LNCaP clone FGC (cell line): ENCODE measurements at regions not wholly inside any gene's neighbourhood (a gene's known extent, or its start where the extent isn't known, plus 50 kb on each side); places are given as distances from the start of the nearest gene placed in this dataset.

Experiments used
- DNase-seq: peaks from one replicate; pipeline ENCODE4 v3.0.0-alpha.2; 2011; ENCODE audit warnings: low read depth
- H3K4me3 ChIP-seq: 2 replicates; pipeline ENCODE4 v1.5.1; 2011; ENCODE audit warnings: mild to moderate bottlenecking, low read depth, low read length, control low read depth
- TF ChIP-seq, protein P1 (sequence below): IDR thresholded peaks from 2 replicates; pipeline ENCODE4 v1.5.1; 2012; ENCODE audit warnings: mild to moderate bottlenecking; ENCODE audit not compliant: control insufficient read depth, insufficient read depth; ENCODE audit errors: extremely low read depth

DNA sequence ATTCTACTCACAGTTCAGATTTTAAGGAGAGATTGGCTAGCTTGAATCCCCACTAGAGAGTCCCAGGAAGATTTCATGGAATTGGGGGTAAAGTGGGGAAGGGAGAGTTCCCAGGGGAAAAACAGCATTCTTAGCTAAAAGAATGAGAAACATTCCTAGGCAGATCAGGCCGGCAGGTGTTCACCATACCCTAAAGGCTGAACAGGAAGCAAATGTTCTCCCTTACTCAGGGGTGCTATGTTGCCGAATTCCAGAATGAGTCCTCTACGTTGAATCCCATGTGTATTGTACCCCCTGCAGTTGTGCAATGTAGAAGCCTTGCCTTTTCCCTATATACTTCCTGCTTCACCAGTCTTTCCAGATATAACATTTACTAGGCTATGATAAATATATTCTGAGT is 135.2 kb upstream of the NCAM1 start:
- no peak for DNase-seq
- TF ChIP-seq, protein P1, sequence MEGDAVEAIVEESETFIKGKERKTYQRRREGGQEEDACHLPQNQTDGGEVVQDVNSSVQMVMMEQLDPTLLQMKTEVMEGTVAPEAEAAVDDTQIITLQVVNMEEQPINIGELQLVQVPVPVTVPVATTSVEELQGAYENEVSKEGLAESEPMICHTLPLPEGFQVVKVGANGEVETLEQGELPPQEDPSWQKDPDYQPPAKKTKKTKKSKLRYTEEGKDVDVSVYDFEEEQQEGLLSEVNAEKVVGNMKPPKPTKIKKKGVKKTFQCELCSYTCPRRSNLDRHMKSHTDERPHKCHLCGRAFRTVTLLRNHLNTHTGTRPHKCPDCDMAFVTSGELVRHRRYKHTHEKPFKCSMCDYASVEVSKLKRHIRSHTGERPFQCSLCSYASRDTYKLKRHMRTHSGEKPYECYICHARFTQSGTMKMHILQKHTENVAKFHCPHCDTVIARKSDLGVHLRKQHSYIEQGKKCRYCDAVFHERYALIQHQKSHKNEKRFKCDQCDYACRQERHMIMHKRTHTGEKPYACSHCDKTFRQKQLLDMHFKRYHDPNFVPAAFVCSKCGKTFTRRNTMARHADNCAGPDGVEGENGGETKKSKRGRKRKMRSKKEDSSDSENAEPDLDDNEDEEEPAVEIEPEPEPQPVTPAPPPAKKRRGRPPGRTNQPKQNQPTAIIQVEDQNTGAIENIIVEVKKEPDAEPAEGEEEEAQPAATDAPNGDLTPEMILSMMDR = no peak

DNA sequence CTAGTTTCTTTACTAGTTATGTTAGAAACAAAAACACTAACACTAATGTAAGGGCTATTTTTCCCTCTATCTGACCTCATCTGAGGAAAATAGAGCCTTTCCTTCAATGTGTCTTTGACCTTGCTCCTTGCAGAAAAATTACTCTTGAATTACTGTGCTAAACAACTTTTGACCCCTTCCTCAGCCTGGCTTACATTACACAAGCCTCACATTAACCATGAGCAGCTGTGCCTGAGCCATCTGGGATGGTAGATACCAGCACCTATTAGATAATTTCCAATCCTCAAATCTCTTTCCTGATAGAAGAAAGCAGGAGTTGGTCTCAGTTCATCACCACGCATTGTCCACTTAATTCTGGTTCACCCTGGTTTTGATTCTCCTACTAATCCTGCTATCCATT is 134.4 kb upstream of the NCAM1 start:
- no peak overlapping the region for H3K4me3 ChIP-seq
- TF ChIP-seq, protein P1 = no peak
- no peak for DNase-seq

More for the DNA sequence above, 135.2 kb upstream of the NCAM1 start:
- no peak overlapping the region for H3K4me3 ChIP-seq

DNA sequence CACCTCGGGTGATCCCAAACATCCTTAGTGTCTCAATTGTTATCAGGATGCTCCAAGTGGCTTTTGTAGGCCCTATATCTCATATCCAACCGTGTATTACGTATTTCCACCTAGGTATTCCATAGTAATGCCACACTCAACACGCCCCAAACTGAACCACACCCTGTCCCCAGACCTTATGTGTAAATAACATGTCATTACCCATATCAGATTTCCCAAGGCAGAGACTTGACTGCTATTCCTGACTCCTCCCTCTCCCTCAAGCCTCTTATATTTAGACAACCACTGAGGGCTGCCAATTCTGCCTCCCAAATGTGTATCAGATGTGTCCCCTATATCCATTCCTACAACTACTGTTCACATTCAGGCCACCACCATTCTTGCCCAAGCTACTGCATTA is 132.8 kb upstream of the NCAM1 start:
- no peak for DNase-seq
- TF ChIP-seq, protein P1 = no peak

DNA sequence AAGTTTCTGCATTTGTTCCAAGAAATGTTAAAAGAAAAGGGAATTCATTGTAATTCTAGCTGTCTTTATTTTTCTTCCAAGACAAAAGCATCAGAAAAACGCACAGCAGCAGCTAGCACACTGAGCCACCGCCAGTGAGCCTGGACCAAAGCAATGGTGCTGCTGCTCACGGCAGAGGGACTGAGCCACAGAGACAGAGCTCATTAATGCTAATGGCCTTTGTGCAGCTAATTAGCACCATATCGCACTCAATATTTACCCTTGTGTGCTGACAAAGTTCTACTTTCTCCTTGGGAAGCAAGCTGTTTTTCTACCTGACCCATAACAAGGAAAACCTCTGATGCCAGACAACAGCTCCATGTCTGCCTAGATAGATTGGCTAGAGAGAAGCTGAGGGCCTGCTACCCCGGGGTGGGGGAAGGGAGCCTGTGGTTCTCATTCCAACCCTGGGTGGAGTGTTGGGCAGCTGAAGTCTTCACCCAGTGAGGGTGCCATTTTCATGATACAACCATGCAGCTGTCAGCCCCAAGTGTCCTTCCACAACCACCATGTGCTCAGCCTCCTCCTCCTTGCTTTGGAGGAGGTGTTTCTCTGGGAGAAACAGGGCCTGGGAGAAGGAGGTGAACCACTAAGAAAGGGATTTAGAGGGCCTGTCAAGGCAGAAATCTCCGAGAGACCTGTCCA is 131.1 kb upstream of the NCAM1 start:
- no peak overlapping the region for H3K4me3 ChIP-seq
- DNase-seq = no peak
- TF ChIP-seq, protein P1 = no peak

More for the DNA sequence above, 132.8 kb upstream of the NCAM1 start:
- no peak overlapping the region for H3K4me3 ChIP-seq

DNA sequence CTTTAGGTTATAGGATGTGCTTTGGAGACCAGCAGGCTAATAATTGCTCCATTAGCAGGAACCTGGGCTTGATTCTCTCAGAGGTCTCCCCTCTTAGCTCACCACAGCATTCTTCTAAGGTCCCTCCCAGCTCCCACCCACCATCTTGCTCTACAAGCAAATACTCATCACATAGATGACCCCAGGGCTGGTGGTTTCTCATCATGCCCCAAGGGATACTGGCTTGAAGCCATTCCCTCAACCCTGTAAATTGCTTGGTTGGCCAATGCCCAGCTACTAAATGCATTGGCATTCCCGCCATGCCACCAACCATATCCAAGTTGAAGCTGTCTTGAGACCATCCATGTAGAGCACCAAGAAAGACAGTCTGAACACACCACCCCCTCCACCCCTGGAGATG is 130.2 kb upstream of the NCAM1 start:
- H3K4me3 ChIP-seq = no peak overlapping the region
- TF ChIP-seq, protein P1 = no peak
- DNase-seq = no peak

DNA sequence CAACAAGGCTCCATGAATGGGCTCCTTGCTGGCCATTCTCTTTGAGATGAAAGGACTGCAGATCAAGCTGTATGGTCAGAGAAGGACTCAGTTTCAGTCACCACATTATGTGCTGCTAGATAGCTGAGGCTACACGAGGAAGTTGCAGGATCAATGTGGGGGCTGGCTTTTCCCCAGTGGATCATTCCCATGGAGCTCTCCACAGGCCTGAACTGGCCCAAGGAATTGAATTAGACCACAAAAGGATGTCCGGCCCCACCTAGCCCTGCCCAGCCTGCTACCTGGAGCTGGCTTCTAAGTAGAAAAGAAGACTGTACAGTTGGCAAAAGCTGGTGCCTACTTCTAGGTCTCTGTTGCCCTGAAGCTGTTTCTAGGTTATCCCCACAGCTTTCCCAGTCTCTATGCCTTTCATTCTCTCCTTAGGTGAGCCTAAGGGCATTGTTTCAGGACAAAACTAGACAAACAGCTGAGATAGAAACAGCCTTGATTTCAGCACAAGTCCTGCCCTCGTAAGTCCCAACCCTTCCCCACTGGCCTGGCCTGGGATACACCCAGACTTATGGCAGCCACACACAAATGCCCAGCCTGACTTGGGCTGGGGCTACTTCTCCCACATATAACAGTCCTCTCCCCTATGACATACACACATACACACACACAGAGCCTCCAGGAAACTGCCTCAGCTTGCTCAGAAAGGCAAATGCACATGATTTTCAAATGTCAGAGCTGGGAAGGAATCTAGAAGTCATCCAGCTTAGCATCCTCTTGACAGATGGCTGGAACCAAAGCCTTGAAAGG is 129.1 kb upstream of the NCAM1 start:
- DNase-seq = no peak
- TF ChIP-seq, protein P1 = no peak

More for the DNA sequence above, 129.1 kb upstream of the NCAM1 start:
- H3K4me3 ChIP-seq = no peak overlapping the region
